PC-9 (cell line): ENCODE measurements at regions not wholly inside any gene's neighbourhood (a gene's known extent, or its start where the extent isn't known, plus 50 kb on each side); places are given as distances from the start of the nearest gene placed in this dataset.

Experiments used
- BruUV-seq: library from RNA; stranded (reverse); fragments of 400-500 nt; replicated peaks from 2 replicates; lab custom pipeline; 2021; lab: Mats Ljungman, UMichigan
- CTCF ChIA-PET: fragments of 300-600 bp; sonication (Branson Sonifier 250); formaldehyde crosslinking; loops from one replicate; lab custom pipeline; 2022; ENCODE audit warnings: antibody characterized with exemption; lab: Charles Lee
- POLR2A ChIA-PET: fragments of 300-600 bp; sonication (Branson Sonifier 250); formaldehyde crosslinking; loops from one replicate; lab custom pipeline; 2022; ENCODE audit warnings: antibody characterized with exemption; ENCODE audit not compliant: unreplicated experiment; lab: Charles Lee
- DNase-seq, 2 experiments: peaks; one replicate each; pipeline versions ENCODE4 v3.0.0 to v3.0.0-alpha.2; 2015 to 2022; ENCODE audit warnings: mixed read lengths in 1 of 2
- H2AFZ ChIP-seq: fragments of 200-600 bp; sonication (generic); 2 replicates; pipeline ENCODE4 v1.8.1; 2017; ENCODE audit warnings: antibody characterized with exemption
- H3F3A ChIP-seq: fragments of 200-600 bp; sonication (generic); 2 replicates; pipeline ENCODE4 v1.8.1; 2017; ENCODE audit warnings: antibody characterized with exemption, mild to moderate bottlenecking, low read depth; ENCODE audit not compliant: insufficient read depth
- H3K27ac ChIP-seq: fragments of 200-600 bp; sonication (generic); 2 replicates; pipeline ENCODE4 v1.6.1; 2016; ENCODE audit warnings: mixed run types
- H3K27me3 ChIP-seq: fragments of 200-600 bp; sonication (generic); 2 replicates; pipeline ENCODE4 v1.6.1; 2016; ENCODE audit warnings: low read depth, mixed run types; ENCODE audit not compliant: insufficient read depth
- H3K36me3 ChIP-seq: fragments of 200-600 bp; sonication (generic); 2 replicates; pipeline ENCODE4 v1.6.1; 2016; ENCODE audit warnings: low read depth, mixed run types
- H3K4me1 ChIP-seq: fragments of 200-600 bp; sonication (generic); replicated peaks from 2 replicates; pipeline ENCODE4 v1.6.1; 2016; ENCODE audit warnings: mixed run types; ENCODE audit not compliant: insufficient read depth
- H3K4me2 ChIP-seq: fragments of 200-600 bp; sonication (generic); 2 replicates; pipeline ENCODE4 v1.6.1; 2017; ENCODE audit warnings: mixed run types
- H3K4me3 ChIP-seq: fragments of 200-600 bp; sonication (generic); 2 replicates; pipeline ENCODE4 v1.6.1; 2016; ENCODE audit warnings: mixed run types
- H3K79me2 ChIP-seq: fragments of 200-600 bp; sonication (generic); 2 replicates; pipeline ENCODE4 v1.6.1; 2017; ENCODE audit warnings: low read depth, mixed run types
- H3K9me2 ChIP-seq: fragments of 200-600 bp; sonication (generic); 2 replicates; pipeline ENCODE4 v1.8.1; 2017; ENCODE audit warnings: mild to moderate bottlenecking; ENCODE audit not compliant: insufficient read depth
- H3K9me3 ChIP-seq: fragments of 200-600 bp; sonication (generic); 2 replicates; pipeline ENCODE4 v1.8.1; 2016; ENCODE audit warnings: low read depth; ENCODE audit not compliant: insufficient read depth
- H4K20me1 ChIP-seq: fragments of 200-600 bp; sonication (generic); 2 replicates; pipeline ENCODE4 v1.8.1; 2017; ENCODE audit not compliant: insufficient read depth
- CTCF ChIP-seq: fragments of 200-600 bp; sonication (generic); conservative IDR thresholded peaks from 2 replicates; pipeline ENCODE4 v1.6.1; 2017; ENCODE audit warnings: mixed run types, antibody characterized with exemption, mild to moderate bottlenecking, moderate library complexity
- EZH2 ChIP-seq: fragments of 200-600 bp; sonication (generic); IDR thresholded peaks from 2 replicates; pipeline ENCODE4 v1.8.0; 2017; ENCODE audit warnings: antibody characterized with exemption, low read depth
- intact Hi-C: fragments of 100-400 bp; cut with micrococcal nuclease; formaldehyde crosslinking; loops from one replicate; pipeline ENCODE4 v1.10.0; 2022; ENCODE audit not compliant: unreplicated experiment

DNA sequence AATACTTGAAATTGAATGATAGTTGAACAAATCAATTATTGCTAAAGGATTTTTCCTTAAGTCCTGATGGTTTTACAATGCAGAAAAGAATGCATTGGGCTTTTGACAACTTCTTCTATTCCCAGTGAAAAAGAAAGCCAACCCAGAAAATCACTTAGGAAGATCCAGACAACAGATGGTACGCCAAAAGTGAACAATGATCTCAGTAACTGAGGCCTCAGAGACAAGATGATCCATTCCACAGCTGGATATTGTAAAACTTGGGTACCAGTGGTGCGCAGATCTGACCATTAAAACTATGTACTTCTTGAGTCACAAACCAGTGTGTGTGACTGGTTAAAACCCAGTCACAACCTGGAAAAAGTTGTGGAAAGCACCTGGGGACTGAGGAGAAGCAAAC is 173.5 kb downstream of the ETAA1 start:
- POLR2A ChIA-PET = no interaction called here
- no peaks in the 10 kb centered on the region for H4K20me1 ChIP-seq
- intact Hi-C loops = no loop called here
- H3K36me3 ChIP-seq = no peaks in the 10 kb centered on the region
- H3K4me3 ChIP-seq = no peak overlapping the region
- CTCF ChIA-PET = no interaction called here
- no TSS peak for BruUV-seq
- H3K27me3 ChIP-seq = no peaks in the 10 kb centered on the region
- no peak for DNase-seq
- no peaks in the 10 kb centered on the region for H3K79me2 ChIP-seq
- H2AFZ ChIP-seq = no peak overlapping the region
- TF ChIP-seq EZH2 (no peak), CTCF (no peak)
- no peak overlapping the region for H3K4me2 ChIP-seq
- no peak overlapping the region for H3K27ac ChIP-seq
- no peaks in the 10 kb centered on the region for H3F3A ChIP-seq
- H3K4me1 ChIP-seq = no peaks in the 10 kb centered on the region
- H3K9me3 ChIP-seq = no peaks in the 10 kb centered on the region
- no peaks in the 10 kb centered on the region; the same call in 1 of the 2 replicates for H3K9me2 ChIP-seq

- POLR2A ChIA-PET = no interaction called here
- TF ChIP-seq CTCF (no peak), EZH2 (no peak)
- Histone ChIP-seq H3K9me2 (no peaks in the 10 kb centered on the region; the same call in 1 of the 2 replicates), H2AFZ (no peak overlapping the region), H3K27me3 (no peaks in the 10 kb centered on the region), H3K4me3 (no peak overlapping the region), H3K79me2 (no peaks in the 10 kb centered on the region), H4K20me1 (no peaks in the 10 kb centered on the region), H3K4me2 (no peak overlapping the region), H3K36me3 (no peaks in the 10 kb centered on the region), H3F3A (no peaks in the 10 kb centered on the region), H3K9me3 (no peaks in the 10 kb centered on the region), H3K27ac (no peak overlapping the region), H3K4me1 (no peaks in the 10 kb centered on the region)
- no peak for DNase-seq
- CTCF ChIA-PET = no interaction called here
- intact Hi-C loops = no loop called here
- BruUV-seq = no TSS peak
These were observed 174.9 kb downstream of the ETAA1 start for GRCh38 chr2:67571785-67572718.

DNA sequence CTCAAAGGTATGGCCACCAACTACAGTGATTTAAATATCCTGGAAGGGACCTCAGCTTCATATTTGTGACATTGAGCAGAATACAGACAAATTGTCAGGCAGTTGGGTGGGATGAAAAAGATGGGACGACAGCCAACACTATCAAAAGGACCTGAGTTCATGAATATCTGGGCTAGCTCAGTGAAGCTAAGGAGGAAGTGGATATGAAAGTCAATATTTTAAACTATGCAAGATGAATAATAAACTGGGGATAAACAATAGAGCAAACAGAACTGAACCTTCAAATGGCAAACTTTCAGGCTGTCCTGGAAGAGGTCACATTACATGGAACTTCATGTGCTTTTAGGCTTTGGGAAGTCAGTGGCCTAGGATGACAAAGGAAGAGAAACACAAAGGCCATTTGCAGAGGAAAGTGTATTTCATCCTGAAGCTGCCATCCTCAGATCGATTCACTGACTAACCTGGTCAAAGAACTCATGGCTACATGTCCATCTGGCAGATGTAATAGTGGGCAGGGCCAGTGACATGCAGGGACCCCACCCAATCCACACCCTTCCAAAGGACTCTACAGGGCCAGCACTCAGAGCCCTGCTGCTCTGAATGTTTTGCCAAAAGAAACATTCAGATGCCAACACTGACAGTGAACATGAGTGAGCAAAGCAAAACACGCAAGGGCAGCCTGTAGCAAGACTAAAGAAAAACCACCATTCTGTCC is 175.7 kb downstream of the ETAA1 start:
- Histone ChIP-seq H3K4me2 (no peak overlapping the region), H3K27me3 (no peaks in the 10 kb centered on the region), H3K9me3 (no peaks in the 10 kb centered on the region), H3K4me1 (no peaks in the 10 kb centered on the region), H3K36me3 (no peaks in the 10 kb centered on the region), H4K20me1 (no peaks in the 10 kb centered on the region), H3K9me2 (no peaks in the 10 kb centered on the region; the same call in 1 of the 2 replicates), H2AFZ (no peak overlapping the region), H3K4me3 (no peak overlapping the region), H3K27ac (no peak overlapping the region), H3F3A (no peaks in the 10 kb centered on the region), H3K79me2 (no peaks in the 10 kb centered on the region)
- DNase-seq = no peak
- TF ChIP-seq EZH2 (no peak), CTCF (no peak)
- ChIA-PET CTCF (no interaction called here), POLR2A (no interaction called here)
- intact Hi-C loops = no loop called here
- BruUV-seq = no TSS peak
